ENCODE measurements at regions not wholly inside any gene's neighbourhood (a gene's known extent, or its start where the extent isn't known, plus 50 kb on each side); places are given as distances from the start of the nearest gene placed in this dataset.

DNA sequence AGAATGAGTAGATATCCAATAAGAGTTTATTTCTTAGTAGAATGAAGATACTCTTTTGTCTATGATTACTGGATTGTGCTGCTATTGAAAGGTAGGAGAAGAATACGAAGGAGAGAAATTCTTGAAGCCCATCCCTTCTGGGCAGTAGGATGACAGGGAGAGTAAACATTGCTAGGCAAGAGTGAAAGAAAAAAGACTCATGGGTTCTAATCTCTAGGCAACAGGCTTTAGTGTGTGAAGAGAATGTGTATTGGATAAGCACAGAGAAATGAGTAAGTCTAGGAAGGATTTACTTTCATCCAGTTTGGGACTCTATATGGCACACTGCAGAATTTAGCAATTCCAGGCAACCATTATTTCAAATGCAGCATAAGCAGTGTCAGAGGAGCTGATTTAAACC is 216.0 kb downstream of the GABRG2 start:
- TF ChIP-seq, protein P1, sequence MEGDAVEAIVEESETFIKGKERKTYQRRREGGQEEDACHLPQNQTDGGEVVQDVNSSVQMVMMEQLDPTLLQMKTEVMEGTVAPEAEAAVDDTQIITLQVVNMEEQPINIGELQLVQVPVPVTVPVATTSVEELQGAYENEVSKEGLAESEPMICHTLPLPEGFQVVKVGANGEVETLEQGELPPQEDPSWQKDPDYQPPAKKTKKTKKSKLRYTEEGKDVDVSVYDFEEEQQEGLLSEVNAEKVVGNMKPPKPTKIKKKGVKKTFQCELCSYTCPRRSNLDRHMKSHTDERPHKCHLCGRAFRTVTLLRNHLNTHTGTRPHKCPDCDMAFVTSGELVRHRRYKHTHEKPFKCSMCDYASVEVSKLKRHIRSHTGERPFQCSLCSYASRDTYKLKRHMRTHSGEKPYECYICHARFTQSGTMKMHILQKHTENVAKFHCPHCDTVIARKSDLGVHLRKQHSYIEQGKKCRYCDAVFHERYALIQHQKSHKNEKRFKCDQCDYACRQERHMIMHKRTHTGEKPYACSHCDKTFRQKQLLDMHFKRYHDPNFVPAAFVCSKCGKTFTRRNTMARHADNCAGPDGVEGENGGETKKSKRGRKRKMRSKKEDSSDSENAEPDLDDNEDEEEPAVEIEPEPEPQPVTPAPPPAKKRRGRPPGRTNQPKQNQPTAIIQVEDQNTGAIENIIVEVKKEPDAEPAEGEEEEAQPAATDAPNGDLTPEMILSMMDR (IDR thresholded peaks at IDR 0.05; ENCODE audit: low read length): no peak
- no peak for TF ChIP-seq EZH2 (IDR thresholded peaks at IDR 0.05; ENCODE audit: borderline replicate concordance, low read length)

All from OCI-LY1 (cell line).